HG02852 (cell line): ENCODE measurements at regions not wholly inside any gene's neighbourhood (a gene's known extent, or its start where the extent isn't known, plus 50 kb on each side); places are given as distances from the start of the nearest gene placed in this dataset.

ENCODE experiments used
- ATAC-seq: cut with Tn5 transposase; IDR thresholded peaks from one replicate; pipeline ENCODE4 v1.9.1; 2021; ENCODE audit warnings: mild to moderate bottlenecking, moderate library complexity; ENCODE audit not compliant: unreplicated experiment

DNA sequence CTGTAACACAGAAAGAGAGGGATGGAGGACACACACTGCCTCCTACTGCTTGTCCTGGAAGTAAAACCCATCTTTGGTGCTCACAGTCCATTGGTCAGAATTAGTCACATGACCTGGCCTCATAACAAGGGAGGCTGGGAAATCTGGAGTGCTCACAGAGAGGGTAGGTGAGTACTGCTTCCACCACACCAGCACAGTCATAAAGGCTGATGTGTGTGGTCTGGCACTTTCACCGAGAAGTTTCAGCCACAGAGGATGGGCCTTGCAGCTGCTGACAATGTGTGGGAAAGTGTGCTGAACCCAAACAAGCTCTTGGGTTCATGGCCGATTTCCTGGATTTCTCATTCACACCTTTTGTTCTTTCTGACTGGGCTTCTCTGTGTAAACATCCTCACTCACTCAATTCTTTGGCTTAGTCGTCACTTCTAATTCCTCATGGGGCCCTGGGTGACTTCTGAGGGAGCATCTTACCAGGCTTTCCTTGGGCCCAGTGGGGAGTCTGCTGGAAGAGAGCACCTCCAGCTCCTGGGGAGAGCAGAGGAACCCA is 100.7 kb downstream of the ASB7 start:
- peak; percentile 100 for ATAC-seq

DNA sequence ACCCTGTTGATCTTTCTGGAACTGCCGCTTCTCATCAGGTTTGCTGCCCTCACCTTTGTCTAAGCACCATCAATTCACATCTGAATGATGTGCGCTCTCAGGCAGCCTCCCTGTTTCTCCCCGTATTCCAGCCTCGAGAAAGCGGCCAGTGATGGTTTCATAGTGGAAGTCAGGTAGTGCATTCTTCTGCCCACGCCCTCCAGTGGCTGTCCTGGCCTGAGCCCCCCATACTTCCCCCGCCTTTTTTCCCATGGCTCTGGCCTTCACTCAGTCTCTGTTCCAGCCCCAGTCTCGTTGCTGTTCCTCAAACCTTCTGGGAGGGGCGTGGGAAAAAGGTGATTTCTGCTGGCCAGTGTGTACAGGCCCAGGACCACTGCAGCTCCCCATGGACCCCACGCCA is 101.3 kb downstream of the ASB7 start:
- no peak for ATAC-seq

DNA sequence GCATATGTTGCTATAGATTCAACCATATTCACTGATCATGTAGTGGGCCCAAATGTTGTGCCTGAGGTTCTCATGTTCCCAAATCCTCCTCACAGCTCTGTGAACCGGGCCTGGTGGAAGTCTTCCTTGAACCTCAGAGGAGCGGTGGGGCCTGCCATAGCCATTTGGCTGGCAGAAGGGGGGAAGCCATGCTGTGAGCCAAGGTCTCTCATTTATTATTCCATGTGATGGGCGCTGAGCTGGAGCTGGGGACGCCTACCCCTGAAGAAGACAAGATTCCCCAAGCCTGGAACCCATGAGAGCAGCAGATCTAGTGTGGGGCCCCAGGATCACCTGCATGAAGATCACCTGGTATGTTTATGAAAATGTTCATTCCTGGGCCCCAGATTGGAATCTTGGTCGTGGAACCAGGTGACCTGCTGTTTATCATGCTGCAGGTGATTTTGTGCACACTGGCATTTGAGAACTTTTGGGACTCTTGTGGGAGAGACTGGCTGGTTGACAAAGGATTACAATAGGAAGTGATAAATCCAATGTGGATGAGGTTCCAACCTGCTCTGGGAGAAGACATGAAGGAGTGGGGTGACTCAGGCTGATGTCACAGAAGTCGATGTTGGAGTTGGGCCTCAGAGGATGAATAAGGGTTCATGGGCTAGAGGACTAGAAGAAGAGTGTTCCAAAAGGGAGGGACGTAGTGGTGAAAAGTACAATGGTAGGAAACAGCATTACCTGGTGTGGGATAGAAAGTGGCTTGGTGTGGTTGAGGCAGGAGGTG is 102.1 kb downstream of the ASB7 start:
- ATAC-seq, result no peak

DNA sequence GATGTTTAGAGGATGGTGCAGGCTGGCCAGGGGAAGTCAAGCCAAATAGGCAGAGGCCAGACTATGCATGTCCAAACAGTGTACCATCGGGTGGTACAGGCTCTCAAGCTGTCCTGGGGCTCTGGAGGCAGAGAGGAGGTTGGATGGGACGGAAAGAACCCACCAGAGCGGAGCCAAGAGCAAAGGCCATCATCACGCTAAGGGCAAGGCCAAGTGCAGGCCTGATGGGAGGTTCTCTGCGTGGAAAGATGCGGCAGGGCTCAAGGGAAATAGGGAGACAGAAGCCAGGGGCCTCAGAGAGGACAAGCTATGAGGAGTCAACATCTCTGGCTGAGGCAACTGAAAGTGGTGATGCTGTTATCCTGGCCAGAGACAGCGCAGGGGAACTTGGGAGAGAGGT is 102.7 kb downstream of the ASB7 start:
- ATAC-seq, result no peak

GRCh38 chr15:100705841-100706240 is 103.5 kb downstream of the ASB7 start:
- ATAC-seq, result no peak

- ATAC-seq, result no peak
These were observed 104.8 kb downstream of the ASB7 start for GRCh38 chr15:100707229-100707628.

GRCh38 chr15:100708916-100709315 is 106.5 kb downstream of the ASB7 start:
- no peak for ATAC-seq

- ATAC-seq, result no peak
These were observed 107.8 kb downstream of the ASB7 start for GRCh38 chr15:100710222-100710621.

GRCh38 chr15:100710744-100711515 is 108.5 kb downstream of the ASB7 start:
- no peak for ATAC-seq

DNA sequence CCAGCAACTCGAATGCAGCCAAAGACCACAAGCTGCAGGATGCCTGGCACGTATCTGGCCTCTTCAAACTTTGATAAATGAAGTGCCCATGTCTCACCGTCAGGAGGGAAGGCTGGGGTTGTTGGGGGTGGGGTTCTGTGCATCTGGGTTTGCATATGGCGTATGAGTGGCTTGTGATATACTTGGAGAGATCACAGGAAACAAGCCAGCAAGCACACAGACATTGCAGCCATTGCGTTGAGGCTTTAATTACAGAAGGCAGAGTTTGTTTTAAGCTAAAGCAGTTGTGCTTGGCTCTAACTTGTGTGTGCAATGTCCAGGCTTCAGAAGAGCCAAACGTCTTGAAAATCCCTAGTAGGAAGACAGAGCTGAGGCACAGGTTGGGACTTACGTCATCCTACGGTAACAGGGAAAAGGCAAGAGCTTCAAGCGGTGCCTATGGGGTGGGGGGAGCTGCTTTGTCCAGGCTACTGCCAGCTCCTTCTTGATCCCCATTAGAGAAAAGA is 109.2 kb downstream of the ASB7 start:
- no peak for ATAC-seq

DNA sequence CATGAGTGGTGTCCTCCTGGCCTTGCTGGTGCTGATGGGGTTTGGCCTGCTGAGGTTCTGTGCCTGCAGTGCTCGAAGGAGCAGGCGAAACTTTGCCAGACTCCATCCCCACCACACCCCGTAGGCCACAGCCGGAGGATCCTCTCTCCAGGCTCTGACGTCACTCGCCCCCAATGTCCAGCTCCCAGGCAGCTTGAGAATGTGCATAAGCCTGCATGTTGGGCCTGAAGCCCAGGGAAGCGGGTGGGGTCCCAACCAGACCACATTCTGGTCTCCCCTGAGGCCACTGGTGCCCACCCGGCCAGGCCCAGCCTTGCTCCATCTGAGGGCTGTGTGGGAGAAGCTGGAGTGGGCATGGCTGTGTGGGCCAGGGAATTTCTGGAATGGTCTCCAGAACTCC is 109.8 kb downstream of the ASB7 start:
- ATAC-seq, result no peak

DNA sequence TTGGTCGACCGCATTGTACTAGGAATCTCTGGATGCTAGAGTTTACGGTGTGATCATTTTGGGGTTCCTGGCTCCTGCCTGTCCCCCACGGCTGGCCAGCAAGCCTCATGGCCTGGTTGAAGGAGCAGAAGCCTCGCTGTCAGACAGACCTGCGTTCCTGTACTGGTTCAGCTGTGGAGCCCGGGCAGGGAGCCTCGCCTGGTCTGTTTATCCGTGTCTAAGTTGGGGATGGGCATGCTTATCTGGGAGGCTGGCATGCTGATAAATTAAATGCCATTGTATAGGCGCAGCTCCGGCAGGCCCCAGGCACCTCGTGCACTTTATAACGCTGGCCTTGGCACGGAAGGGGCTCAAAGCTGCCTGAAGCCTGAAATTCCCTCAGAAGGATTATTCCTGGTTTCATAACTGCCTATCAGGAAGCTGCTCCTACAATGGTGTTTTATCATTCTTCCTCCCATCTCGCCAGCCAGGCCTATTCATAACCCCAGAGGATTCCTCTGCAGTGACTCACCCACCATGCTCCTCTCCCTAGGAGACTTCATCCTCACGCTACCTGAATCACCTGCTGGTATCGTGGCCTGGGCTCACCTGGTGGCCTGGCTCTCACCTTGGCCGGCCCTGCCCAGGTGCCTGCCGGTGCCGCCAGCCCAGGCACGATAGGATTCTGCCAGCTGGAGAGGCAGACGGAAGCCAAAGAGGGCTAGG is 110.9 kb downstream of the ASB7 start:
- ATAC-seq, result no peak

GRCh38 chr15:100714034-100714748 is 111.8 kb downstream of the ASB7 start:
- no peak for ATAC-seq

- ATAC-seq, result no peak
These were observed 112.5 kb downstream of the ASB7 start for GRCh38 chr15:100714749-100715342.

GRCh38 chr15:100715571-100716455 is 113.4 kb downstream of the ASB7 start:
- no peak for ATAC-seq

GRCh38 chr15:100716456-100717085 is 114.2 kb downstream of the ASB7 start:
- ATAC-seq, result no peak

- no peak for ATAC-seq
These were observed 115.2 kb downstream of the ASB7 start for GRCh38 chr15:100717596-100717995.

GRCh38 chr15:100718075-100718980 is 115.9 kb downstream of the ASB7 start:
- no peak for ATAC-seq
